ENCODE measurements at regions not wholly inside any gene's neighbourhood (a gene's known extent, or its start where the extent isn't known, plus 50 kb on each side); places are given as distances from the start of the nearest gene placed in this dataset.

DNA sequence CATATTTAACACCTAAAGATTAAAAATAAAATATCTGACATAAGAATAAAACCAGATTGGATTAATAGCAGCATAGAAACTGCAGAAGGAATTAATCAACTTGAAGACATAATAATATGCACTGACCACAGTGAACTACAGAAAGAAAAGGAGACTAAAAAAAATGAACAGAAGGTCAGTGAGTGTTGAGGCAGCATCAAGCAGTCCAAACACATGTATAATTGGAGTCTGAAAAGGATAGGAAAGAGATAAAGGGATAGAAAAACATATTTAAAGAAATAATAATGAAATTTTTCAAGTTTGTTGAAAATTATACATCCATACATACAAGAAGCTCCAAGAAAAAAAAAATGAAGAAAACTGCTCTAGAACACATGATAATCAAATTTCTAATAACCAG, 756.2 kb downstream of the GATA3 start:
- FAIRE-seq (no peak), DNase-seq (ENCODE audit: low read depth, low spot score) (no peak)
- CTCF ChIA-PET: no interaction called here
- H3K79me2 ChIP-seq (ENCODE audit: control insufficient read depth, insufficient read depth, low read length): no peaks in the 10 kb centered on the region
- H2AFZ ChIP-seq (ENCODE audit: low read depth, low read length): no peak overlapping the region
- H3K9ac ChIP-seq (replicated peaks; ENCODE audit: extremely low read depth, insufficient read depth, low read length): no peak overlapping the region
- H3K4me3 ChIP-seq (replicated peaks in 1 of 3; ENCODE audit: insufficient read depth in 1 of 3, low read depth in 1 of 3, low read length in 3 of 3): no peak overlapping the region
- no peak overlapping the region for H3K4me2 ChIP-seq (ENCODE audit: insufficient read depth, low read length)
- H3K4me1 ChIP-seq (ENCODE audit: control insufficient read depth, extremely low read depth, insufficient read depth, low read length): no peaks in the 10 kb centered on the region
- dilution Hi-C loops (cut with MboI; ENCODE audit: extremely low pct_ligation_motif_present, low sequenced_read_pairs): no loop called here
- H3K27me3 ChIP-seq (ENCODE audit: control insufficient read depth in 2 of 2, insufficient read depth in 2 of 2, low read length in 2 of 2): no peaks in the 10 kb centered on the region
- H3K9me1 ChIP-seq (replicated peaks; ENCODE audit: control insufficient read depth, extremely low read depth, insufficient read depth, low read length): no peaks in the 10 kb centered on the region
- TF ChIP-seq POLR2AphosphoS5 (IDR thresholded peaks at IDR 0.05; ENCODE audit: insufficient read depth, low read depth, low read length) (no peak), GATA2 (IDR thresholded peaks at IDR 0.05; ENCODE audit: insufficient read depth, insufficient read length, low read depth, low read length) (no peak), MYC (IDR thresholded peaks at IDR 0.05; ENCODE audit: low read depth, low read length) (no peak), JUN (IDR thresholded peaks at IDR 0.05; ENCODE audit: borderline replicate concordance, insufficient read depth, insufficient read length, low read depth) (no peak), FOS (IDR thresholded peaks at IDR 0.05; ENCODE audit: borderline replicate concordance, insufficient read depth, low read length) (no peak), POLR2A (IDR thresholded peaks at IDR 0.05; ENCODE audit: low read depth, low read length) (no peak), EZH2 (IDR thresholded peaks at IDR 0.05; ENCODE audit: borderline replicate concordance, low read depth, low read length, severe bottlenecking) (no peak)
- TF ChIP-seq, protein P1, sequence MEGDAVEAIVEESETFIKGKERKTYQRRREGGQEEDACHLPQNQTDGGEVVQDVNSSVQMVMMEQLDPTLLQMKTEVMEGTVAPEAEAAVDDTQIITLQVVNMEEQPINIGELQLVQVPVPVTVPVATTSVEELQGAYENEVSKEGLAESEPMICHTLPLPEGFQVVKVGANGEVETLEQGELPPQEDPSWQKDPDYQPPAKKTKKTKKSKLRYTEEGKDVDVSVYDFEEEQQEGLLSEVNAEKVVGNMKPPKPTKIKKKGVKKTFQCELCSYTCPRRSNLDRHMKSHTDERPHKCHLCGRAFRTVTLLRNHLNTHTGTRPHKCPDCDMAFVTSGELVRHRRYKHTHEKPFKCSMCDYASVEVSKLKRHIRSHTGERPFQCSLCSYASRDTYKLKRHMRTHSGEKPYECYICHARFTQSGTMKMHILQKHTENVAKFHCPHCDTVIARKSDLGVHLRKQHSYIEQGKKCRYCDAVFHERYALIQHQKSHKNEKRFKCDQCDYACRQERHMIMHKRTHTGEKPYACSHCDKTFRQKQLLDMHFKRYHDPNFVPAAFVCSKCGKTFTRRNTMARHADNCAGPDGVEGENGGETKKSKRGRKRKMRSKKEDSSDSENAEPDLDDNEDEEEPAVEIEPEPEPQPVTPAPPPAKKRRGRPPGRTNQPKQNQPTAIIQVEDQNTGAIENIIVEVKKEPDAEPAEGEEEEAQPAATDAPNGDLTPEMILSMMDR (IDR thresholded peaks at IDR 0.05; ENCODE audit: extremely low read depth in 1 of 2, insufficient read depth in 1 of 2, low read depth in 1 of 2, low read length in 2 of 2): no peak
- TF ChIP-seq, protein P2, sequence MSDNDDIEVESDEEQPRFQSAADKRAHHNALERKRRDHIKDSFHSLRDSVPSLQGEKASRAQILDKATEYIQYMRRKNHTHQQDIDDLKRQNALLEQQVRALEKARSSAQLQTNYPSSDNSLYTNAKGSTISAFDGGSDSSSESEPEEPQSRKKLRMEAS (IDR thresholded peaks at IDR 0.05; ENCODE audit: insufficient read depth, insufficient read length): no peak
- no TSS peak for BruUV-seq (replicated peaks)
- POLR2A ChIA-PET: no interaction called here
- no peaks in the 10 kb centered on the region for H3K36me3 ChIP-seq (ENCODE audit: control insufficient read depth in 2 of 2, extremely low read depth in 1 of 2, insufficient read depth in 2 of 2, low read length in 2 of 2)
- no peaks in the 10 kb centered on the region for H4K20me1 ChIP-seq (replicated peaks; ENCODE audit: control insufficient read depth, extremely low read depth, insufficient read depth, low read length)
- no peaks in the 10 kb centered on the region for H3K9me3 ChIP-seq (replicated peaks; ENCODE audit: control insufficient read depth, insufficient read depth, low read length)
- intact Hi-C loops (cut with micrococcal nuclease): no loop called here
- H3K27ac ChIP-seq (ENCODE audit: insufficient read depth, low read depth, low read length): no peak overlapping the region

Data from endothelial cell of umbilical vein (primary cell).